ENCODE measurements at regions not wholly inside any gene's neighbourhood (a gene's known extent, or its start where the extent isn't known, plus 50 kb on each side); places are given as distances from the start of the nearest gene placed in this dataset.

DNA sequence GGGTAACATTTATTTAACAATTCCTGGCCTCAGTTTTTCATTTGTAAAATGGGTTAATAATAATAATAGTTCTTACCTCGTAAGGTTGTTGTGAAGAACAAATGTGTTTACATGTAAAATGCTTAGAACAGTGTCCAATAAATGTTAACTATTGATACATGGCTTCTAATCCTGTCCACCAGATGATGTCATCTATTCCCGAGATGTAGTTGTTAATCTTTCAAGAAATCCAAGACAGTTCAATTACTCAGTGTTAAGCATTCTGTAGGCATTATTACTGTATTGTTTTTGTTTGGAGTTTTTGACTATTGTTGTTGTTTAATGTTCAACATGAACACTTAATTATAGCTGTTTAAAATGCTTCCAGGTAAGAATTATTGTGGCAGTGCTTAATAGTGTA, 131.0 kb upstream of the FNDC3A start:
- ChIA-PET POLR2A (no interaction called here), CTCF (no interaction called here)
- no peak for TF ChIP-seq FOXM1 (IDR thresholded peaks at IDR 0.05; ENCODE audit: borderline replicate concordance)
- no peak for TF ChIP-seq FOXK2 (IDR thresholded peaks at IDR 0.05)
- TF ChIP-seq TARDBP (IDR thresholded peaks at IDR 0.05), result no peak
- TF ChIP-seq NFRKB (IDR thresholded peaks at IDR 0.05), result no peak
- TF ChIP-seq LEF1 (IDR thresholded peaks at IDR 0.05; ENCODE audit: borderline replicate concordance), result no peak
- TF ChIP-seq SUZ12 (IDR thresholded peaks at IDR 0.05), result no peak
- no peak for TF ChIP-seq L3MBTL2 (conservative IDR thresholded peaks at IDR 0.05)
- TF ChIP-seq, protein P1, sequence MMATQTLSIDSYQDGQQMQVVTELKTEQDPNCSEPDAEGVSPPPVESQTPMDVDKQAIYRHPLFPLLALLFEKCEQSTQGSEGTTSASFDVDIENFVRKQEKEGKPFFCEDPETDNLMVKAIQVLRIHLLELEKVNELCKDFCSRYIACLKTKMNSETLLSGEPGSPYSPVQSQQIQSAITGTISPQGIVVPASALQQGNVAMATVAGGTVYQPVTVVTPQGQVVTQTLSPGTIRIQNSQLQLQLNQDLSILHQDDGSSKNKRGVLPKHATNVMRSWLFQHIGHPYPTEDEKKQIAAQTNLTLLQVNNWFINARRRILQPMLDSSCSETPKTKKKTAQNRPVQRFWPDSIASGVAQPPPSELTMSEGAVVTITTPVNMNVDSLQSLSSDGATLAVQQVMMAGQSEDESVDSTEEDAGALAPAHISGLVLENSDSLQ (IDR thresholded peaks at IDR 0.05), result no peak
- TF ChIP-seq SP1 (IDR thresholded peaks at IDR 0.05), result no peak
- TF ChIP-seq BHLHE40 (IDR thresholded peaks at IDR 0.05; ENCODE audit: borderline replicate concordance), result no peak
- TF ChIP-seq CTBP1 (IDR thresholded peaks at IDR 0.05; ENCODE audit: borderline replicate concordance), result no peak
- TF ChIP-seq ARNT (IDR thresholded peaks at IDR 0.05), result no peak
- TF ChIP-seq FOXA1 (IDR thresholded peaks at IDR 0.05), result no peak
- no peak for TF ChIP-seq HDGF (IDR thresholded peaks at IDR 0.05; ENCODE audit: borderline replicate concordance)
- no peak for DNase-seq (ENCODE audit: extremely low spot score)

DNA sequence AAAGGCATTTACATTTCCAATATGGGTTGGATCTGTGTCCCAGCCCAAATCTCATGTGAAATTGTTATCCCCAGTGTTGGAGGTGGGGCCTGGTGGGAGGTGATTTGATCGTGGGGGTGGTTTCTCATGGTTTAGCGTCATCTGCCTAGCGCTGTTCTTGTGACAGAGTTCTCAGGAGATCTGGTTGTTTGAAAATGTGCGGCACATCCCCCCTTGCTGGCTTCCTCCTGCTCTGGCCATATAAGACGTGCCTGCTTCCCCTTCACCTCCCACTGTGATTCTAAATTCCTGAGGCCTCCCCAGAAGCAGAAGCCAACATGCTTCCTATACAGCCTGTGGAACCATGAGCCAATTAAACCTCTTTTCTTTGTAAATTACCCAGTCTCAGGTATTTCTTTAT, 126.2 kb upstream of the FNDC3A start:
- CTCF ChIA-PET, result no interaction called here
- DNase-seq (ENCODE audit: extremely low spot score), result no peak
- no peak for TF ChIP-seq BHLHE40 (IDR thresholded peaks at IDR 0.05; ENCODE audit: borderline replicate concordance)
- TF ChIP-seq, protein P1 (IDR thresholded peaks at IDR 0.05), result no peak
- TF ChIP-seq FOXK2 (IDR thresholded peaks at IDR 0.05), result no peak
- no peak for TF ChIP-seq SUZ12 (IDR thresholded peaks at IDR 0.05)
- TF ChIP-seq SP1 (IDR thresholded peaks at IDR 0.05), result no peak
- no peak for TF ChIP-seq HDGF (IDR thresholded peaks at IDR 0.05; ENCODE audit: borderline replicate concordance)
- no peak for TF ChIP-seq ELF4 (IDR thresholded peaks at IDR 0.05)
- no peak for TF ChIP-seq TARDBP (IDR thresholded peaks at IDR 0.05)
- no peak for TF ChIP-seq ZNF384 (IDR thresholded peaks at IDR 0.05)
- no peak for TF ChIP-seq L3MBTL2 (conservative IDR thresholded peaks at IDR 0.05)
- no peak for TF ChIP-seq CTBP1 (IDR thresholded peaks at IDR 0.05; ENCODE audit: borderline replicate concordance)
- no peak for TF ChIP-seq FOXA1 (IDR thresholded peaks at IDR 0.05)
- TF ChIP-seq LEF1 (IDR thresholded peaks at IDR 0.05; ENCODE audit: borderline replicate concordance), result no peak
- no peak for TF ChIP-seq ARNT (IDR thresholded peaks at IDR 0.05)
- TF ChIP-seq NFRKB (IDR thresholded peaks at IDR 0.05), result no peak
- no peak for TF ChIP-seq FOXM1 (IDR thresholded peaks at IDR 0.05; ENCODE audit: borderline replicate concordance)
- POLR2A ChIA-PET, result no interaction called here

DNA sequence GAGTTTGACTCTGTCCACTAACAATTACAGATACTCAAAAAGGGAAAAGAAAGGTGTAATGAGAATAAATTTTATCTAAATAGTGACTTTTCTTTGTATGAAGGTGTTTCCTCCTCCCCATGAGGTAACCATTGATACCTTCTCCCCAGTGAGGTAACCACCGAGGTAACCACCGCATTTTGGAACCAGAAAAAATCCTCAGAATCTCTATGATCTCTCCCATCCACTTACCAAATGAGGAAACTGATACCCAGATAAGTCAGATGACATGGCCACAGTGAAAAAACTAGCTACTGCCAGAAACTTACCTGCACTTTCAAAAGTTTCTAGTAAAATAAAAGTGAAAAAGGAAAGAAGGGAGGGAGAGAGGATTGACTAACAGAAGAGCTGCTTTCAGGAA, 124.0 kb upstream of the FNDC3A start:
- TF ChIP-seq ELF4 (IDR thresholded peaks at IDR 0.05), result no peak
- TF ChIP-seq SP1 (IDR thresholded peaks at IDR 0.05), result no peak
- no peak for TF ChIP-seq TARDBP (IDR thresholded peaks at IDR 0.05)
- TF ChIP-seq ARNT (IDR thresholded peaks at IDR 0.05), result no peak
- TF ChIP-seq, protein P1 (IDR thresholded peaks at IDR 0.05), result no peak
- TF ChIP-seq BHLHE40 (IDR thresholded peaks at IDR 0.05; ENCODE audit: borderline replicate concordance), result no peak
- CTCF ChIA-PET, result no interaction called here
- DNase-seq (ENCODE audit: extremely low spot score), result no peak
- POLR2A ChIA-PET, result interaction anchor here (1.0 kb wide), 1 partner anchor 124 kb away, joined by 3 read pairs; the partner anchor contains the start of gene FNDC3A

DNA sequence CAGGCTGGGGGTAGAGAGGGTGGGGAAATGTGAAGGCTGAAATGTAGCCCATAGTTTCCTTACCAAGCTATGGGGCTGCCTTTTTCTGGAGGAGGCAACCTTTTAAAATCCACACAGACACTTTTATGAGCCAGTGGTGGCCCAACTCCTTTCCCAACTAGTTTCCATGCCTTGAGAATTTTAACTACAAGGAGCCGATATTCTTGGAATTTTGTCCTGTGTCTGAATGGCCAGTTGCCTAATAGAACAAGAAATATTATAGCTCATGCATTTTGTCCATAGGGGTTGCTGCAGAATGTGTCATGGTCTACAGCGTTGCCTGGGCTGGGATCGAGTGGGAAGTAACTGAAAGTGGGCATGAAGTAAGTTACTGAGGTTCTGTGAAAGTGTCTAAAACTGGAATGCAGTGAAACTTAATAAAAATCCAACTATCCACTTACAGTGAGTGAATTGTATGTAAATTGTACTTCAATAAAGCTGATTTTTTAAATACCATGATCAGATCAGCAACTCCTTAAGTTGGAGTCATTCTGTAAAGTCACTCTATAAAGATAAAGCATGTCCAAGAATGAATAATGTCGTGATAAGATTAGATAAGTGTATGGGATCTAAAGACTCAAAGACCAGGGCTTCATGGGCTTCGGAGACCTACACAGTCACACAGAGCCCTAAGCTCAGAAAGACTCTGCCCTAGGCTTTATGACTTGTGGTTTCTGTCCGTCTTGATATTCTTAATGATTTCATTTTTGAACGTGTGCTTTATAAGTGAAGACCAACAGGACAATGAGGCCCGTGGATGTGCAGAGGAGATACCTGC, 122.6 kb upstream of the FNDC3A start:
- DNase-seq (ENCODE audit: extremely low spot score), result no peak
- POLR2A ChIA-PET, result no interaction called here
- no peak for TF ChIP-seq ELF4 (IDR thresholded peaks at IDR 0.05)
- no peak for TF ChIP-seq HDGF (IDR thresholded peaks at IDR 0.05; ENCODE audit: borderline replicate concordance)
- TF ChIP-seq TARDBP (IDR thresholded peaks at IDR 0.05), result no peak
- TF ChIP-seq L3MBTL2 (conservative IDR thresholded peaks at IDR 0.05), result no peak
- CTCF ChIA-PET, result no interaction called here

DNA sequence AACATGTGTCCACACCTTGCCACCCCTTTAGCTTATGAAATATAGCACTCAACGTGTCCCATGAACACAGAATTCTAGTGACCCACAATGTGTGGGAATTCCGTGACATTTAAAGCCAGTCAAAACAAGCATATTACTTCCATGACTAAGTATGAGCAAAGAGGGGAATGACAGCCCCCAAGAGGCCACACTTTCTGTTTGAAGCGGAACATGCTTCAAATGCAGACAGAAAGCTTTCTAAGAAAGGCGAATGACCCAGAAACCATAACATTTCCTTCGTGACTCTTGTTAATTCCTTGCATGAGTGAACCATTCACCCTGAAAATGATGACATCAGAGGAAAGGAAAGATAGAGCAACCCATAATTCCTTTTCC, 122.0 kb upstream of the FNDC3A start:
- TF ChIP-seq, protein P1 (IDR thresholded peaks at IDR 0.05), result no peak
- no peak for DNase-seq (ENCODE audit: extremely low spot score)
- CTCF ChIA-PET, result interaction anchor here (0.6 kb wide), 1 partner anchor 914 kb away, joined by 3 read pairs; no protein-coding TSS in a partner anchor
- POLR2A ChIA-PET, result no interaction called here

DNA sequence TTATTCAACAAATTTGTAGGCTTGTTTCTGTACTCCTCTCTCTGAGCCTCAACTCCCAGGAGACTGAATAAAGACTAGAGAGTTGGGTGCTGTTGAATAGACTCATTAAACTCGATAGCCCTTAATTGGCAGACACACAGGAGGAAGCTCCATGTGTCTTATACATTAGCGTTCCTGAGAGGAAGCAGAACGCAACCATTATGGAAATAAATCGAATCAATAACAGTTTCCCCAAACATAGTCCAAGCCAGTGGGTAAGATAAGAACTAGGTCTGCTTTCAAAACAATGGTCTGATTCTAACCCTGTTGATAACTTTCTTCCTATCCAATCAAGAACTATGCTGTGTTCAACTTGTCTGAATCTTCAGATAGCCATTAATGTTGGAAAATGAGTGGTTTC, 118.1 kb upstream of the FNDC3A start:
- no peak for DNase-seq (ENCODE audit: extremely low spot score)
- TF ChIP-seq LEF1 (IDR thresholded peaks at IDR 0.05; ENCODE audit: borderline replicate concordance) (no peak), CTBP1 (IDR thresholded peaks at IDR 0.05; ENCODE audit: borderline replicate concordance) (no peak), TARDBP (IDR thresholded peaks at IDR 0.05) (no peak), BHLHE40 (IDR thresholded peaks at IDR 0.05; ENCODE audit: borderline replicate concordance) (no peak), NFRKB (IDR thresholded peaks at IDR 0.05) (no peak), SUZ12 (IDR thresholded peaks at IDR 0.05) (no peak), HDGF (IDR thresholded peaks at IDR 0.05; ENCODE audit: borderline replicate concordance) (no peak), SP1 (IDR thresholded peaks at IDR 0.05) (no peak), ARNT (IDR thresholded peaks at IDR 0.05) (no peak), ELF4 (IDR thresholded peaks at IDR 0.05) (no peak), FOXA1 (IDR thresholded peaks at IDR 0.05) (no peak), FOXK2 (IDR thresholded peaks at IDR 0.05) (no peak), FOXM1 (IDR thresholded peaks at IDR 0.05; ENCODE audit: borderline replicate concordance) (no peak), ZNF384 (IDR thresholded peaks at IDR 0.05) (no peak), L3MBTL2 (conservative IDR thresholded peaks at IDR 0.05) (no peak)
- TF ChIP-seq, protein P1 (IDR thresholded peaks at IDR 0.05), result no peak
- ChIA-PET CTCF (no interaction called here), POLR2A (no interaction called here)

Data from HEK293T (cell line).